Ovary (tissue), 3 donors: ENCODE measurements at regions not wholly inside any gene's neighbourhood (a gene's known extent, or its start where the extent isn't known, plus 50 kb on each side); places are given as distances from the start of the nearest gene placed in this dataset.

Experiments used
- CTCF ChIP-seq, 3 donors: fragments of 450-650 bp in 2 of 3; fragments of 200-600 bp in 1 of 3; IDR thresholded peaks; one replicate each; pipeline versions ENCODE4 v1.5.1 to v1.8.0; 2016 to 2022; ENCODE audit warnings: antibody characterized with exemption in 3 of 3, mild to moderate bottlenecking in 1 of 3
- EP300 ChIP-seq: sonication (generic); formaldehyde crosslinking; IDR thresholded peaks from one replicate; pipeline ENCODE4 v1.6.1; 2017; ENCODE audit warnings: antibody characterized with exemption
- POLR2A ChIP-seq: fragments of 450-650 bp; IDR thresholded peaks from one replicate; pipeline ENCODE4 v1.6.1; 2017; ENCODE audit warnings: antibody characterized with exemption, mild to moderate bottlenecking, moderate library complexity
- donor health status: DM: no; HTN: no; CAD: no.

GRCh38 chr5:152337484-152337883 is 67.6 kb downstream of the NMUR2 start:
- TF ChIP-seq POLR2A = no peak
- no peak for TF ChIP-seq CTCF (IDR thresholded peaks at IDR 0.05)
- TF ChIP-seq EP300 = no peak
